Heart right ventricle (tissue), 16 donors: ENCODE measurements at regions not wholly inside any gene's neighbourhood (a gene's known extent, or its start where the extent isn't known, plus 50 kb on each side); places are given as distances from the start of the nearest gene placed in this dataset.

Experiments used
- ATAC-seq, 8 donors: fragments of 200-7000 bp; cut with Tn5 transposase; one replicate each; pipeline ENCODE4 v1.9.1; 2020; ENCODE audit warnings: mild to moderate bottlenecking in 8 of 8, moderate library complexity in 8 of 8, moderate number of reproducible peaks in 1 of 8
- DNase-seq, 2 donors: peaks; one replicate each; pipeline ENCODE4 v3.0.0-alpha.2; 2020
- H3K27ac ChIP-seq, 10 donors: fragments of 200-600 bp; sonication (generic) in 2 of 10; one replicate each; pipeline versions ENCODE4 v1.5.0 to v1.8.0; 2020 to 2022; ENCODE audit warnings: mild to moderate bottlenecking in 3 of 10
- H3K27me3 ChIP-seq, 7 donors: fragments of 200-600 bp; one replicate each; pipeline ENCODE4 v1.8.0; 2021 to 2022; ENCODE audit warnings: mild to moderate bottlenecking in 2 of 7
- H3K36me3 ChIP-seq, 9 donors: fragments of 200-600 bp; sonication (generic) in 1 of 9; one replicate each; pipeline versions ENCODE4 v1.5.0 to v1.8.0; 2020 to 2022; ENCODE audit warnings: mild to moderate bottlenecking in 2 of 9
- H3K4me1 ChIP-seq, 9 donors: fragments of 200-600 bp; sonication (generic) in 1 of 9; one replicate each; pipeline versions ENCODE4 v1.5.0 to v1.8.0; 2020 to 2022; ENCODE audit warnings: mild to moderate bottlenecking in 4 of 9
- H3K4me3 ChIP-seq, 10 donors: fragments of 200-600 bp; sonication (generic) in 2 of 10; one replicate each; pipeline versions ENCODE4 v1.5.0 to v1.8.0; 2020 to 2022; ENCODE audit warnings: mild to moderate bottlenecking in 7 of 10, moderate library complexity in 2 of 10
- H3K9me3 ChIP-seq, 11 donors: fragments of 200-600 bp in 10 of 11; sonication (generic) in 2 of 11; one replicate each; pipeline versions ENCODE4 v1.5.0 to v1.8.0; 2013 to 2022; ENCODE audit warnings: mild to moderate bottlenecking in 2 of 11, control low read depth in 1 of 11, moderate library complexity in 1 of 11
- CTCF ChIP-seq, 9 donors: fragments of 200-600 bp; sonication (generic) in 2 of 9; IDR thresholded peaks; one replicate each; pipeline versions ENCODE4 v1.5.0 to v1.8.0; 2021 to 2022; ENCODE audit warnings: antibody characterized with exemption in 9 of 9, mild to moderate bottlenecking in 5 of 9, moderate library complexity in 1 of 9
- WGBS, 2 donors: extraction: QIAGEN DNeasy Blood & Tissue Kit; methylation state at CpG; one replicate each; pipeline ENCODE4 v1.1.7; 2013; ENCODE audit warnings: inconsistent platforms in 1 of 2; 5-methylcytosine and 5-hydroxymethylcytosine counted together
- intact Hi-C, 10 donors: fragments of 100-400 bp; cut with DNase I; formaldehyde crosslinking; loops; one replicate each; pipeline versions ENCODE4 v1.11.1 to v1.14.2; 2022
- donor health status: Arrhythmogenic right ventricular cardiomyopathy.
- donor health status: ischemic (EF 13 %, LVEDD 7.1; RV severe dilation, severe dysfunction).
- donor health status: healthy with polysubstance abuse.
- donor health status: DM: no; HTN: yes; CAD: no.
- donor health status: DM: no; HTN: no; CAD: no.
- donor health status: ischemic (EF 25% LVEDD 6.9; RV normal size, moderate dysfunction).
- donor health status: ischemic (EF 25% LVEDD 5.7; RV mildly dilated, moderate dysfunction).
- donor health status: healthy.
- donor health status: DM: yes; HTN: yes; CAD: no.
- donor health status: Ischemic cardiomyopathy.
- donor health status: ischemic (EF 35%, LVEDD 5.7; RV mildly dilated, moderate dysfunction).
- donor health status: nonischemic (EF 11% LVEDD 7.7; RV severe dilation, severe dysfunction).
- donor health status: DM: yes; HTN: yes; CAD: no.
- donor health status: PGD.
- donor health status: ischemic (EF 29% LVEDD 5.4; RV normal size, mild dysfunction).
- donor health status: nonischemic (EF 23%, LVEDD 6.1; RV moderate dilation, normal function).

DNA sequence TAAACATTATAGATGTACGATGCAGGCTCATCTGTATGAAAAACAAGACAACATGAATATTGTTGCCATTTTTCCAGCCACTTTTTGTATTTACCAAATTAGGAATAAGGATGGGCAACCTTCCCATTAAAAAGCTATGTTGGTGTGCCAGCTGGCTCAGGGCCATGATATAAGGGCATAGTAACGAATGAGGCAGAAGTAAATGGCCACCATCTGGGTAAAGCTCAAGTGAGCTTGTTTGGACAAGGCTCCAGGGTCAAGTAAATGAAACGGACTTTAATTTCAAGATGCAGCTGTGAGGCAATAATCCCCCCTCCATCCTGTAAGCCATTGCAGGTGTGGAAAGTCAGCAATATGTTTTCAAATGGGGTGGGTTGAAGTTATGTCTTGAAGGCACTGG, 930.9 kb upstream of the CDH8 start:
- H3K27me3 ChIP-seq, result no peaks in the 10 kb centered on the region
- ATAC-seq, result no peak
- H3K4me1 ChIP-seq, result no peaks in the 10 kb centered on the region
- H3K9me3 ChIP-seq, result no peaks in the 10 kb centered on the region
- TF ChIP-seq CTCF (IDR thresholded peaks at IDR 0.05), result no peak
- no peak for DNase-seq
- intact Hi-C loops, result no loop called here
- 58% methylated on average over 3 of the region's 3 CpGs for WGBS, 2 donors
- H3K4me3 ChIP-seq, result no peak overlapping the region
- no peak overlapping the region for H3K27ac ChIP-seq
- no peaks in the 10 kb centered on the region for H3K36me3 ChIP-seq

DNA sequence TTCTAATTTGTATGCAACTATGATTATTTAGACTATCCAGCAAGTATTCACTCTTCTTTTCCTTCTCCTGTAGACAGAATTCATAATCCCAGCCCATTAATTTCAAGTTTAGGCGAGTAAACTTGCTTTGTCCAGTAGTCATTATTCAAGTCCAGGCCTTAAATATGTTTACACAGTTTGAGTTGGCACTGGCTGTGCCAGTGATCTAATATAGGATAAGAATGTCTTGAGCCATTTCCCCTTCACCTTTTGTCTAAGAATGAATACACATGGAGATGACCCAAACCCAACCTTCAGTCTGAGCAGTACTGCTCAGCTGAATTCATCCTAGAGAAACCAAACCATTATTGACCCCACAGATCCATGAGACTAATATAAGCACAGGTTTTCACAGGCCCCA, 930.4 kb upstream of the CDH8 start:
- H3K36me3 ChIP-seq, result no peaks in the 10 kb centered on the region
- no peak overlapping the region for H3K4me3 ChIP-seq
- no peaks in the 10 kb centered on the region for H3K4me1 ChIP-seq
- no peak for ATAC-seq
- no peak for DNase-seq
- TF ChIP-seq CTCF (IDR thresholded peaks at IDR 0.05), result no peak
- WGBS, 2 donors, result 80 to 94% methylated on average over 1 of the region's 1 CpG
- H3K27ac ChIP-seq, result no peak overlapping the region
- H3K9me3 ChIP-seq, result no peaks in the 10 kb centered on the region
- no peaks in the 10 kb centered on the region for H3K27me3 ChIP-seq
- intact Hi-C loops, result no loop called here

DNA sequence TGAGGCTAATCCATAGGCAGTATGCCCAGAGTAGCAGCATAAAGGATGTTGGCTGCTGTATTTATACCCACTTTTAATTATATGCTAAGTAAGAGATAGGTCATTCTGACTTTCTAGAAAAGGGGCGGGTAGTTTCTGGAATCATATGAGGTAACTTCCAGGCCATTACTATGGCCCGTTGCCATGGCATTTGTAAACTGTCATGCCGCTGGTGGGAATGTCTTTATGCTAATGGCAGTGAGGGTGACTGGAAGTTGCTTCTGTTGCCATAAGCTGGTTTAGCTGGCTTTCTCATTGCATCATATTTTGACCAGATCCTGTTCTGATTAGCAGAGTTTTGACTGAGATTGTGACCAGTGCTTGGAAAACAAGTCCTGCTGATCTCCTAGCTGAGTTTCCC, 929.6 kb upstream of the CDH8 start:
- Histone ChIP-seq H3K27me3 (no peaks in the 10 kb centered on the region), H3K9me3 (no peaks in the 10 kb centered on the region), H3K4me3 (no peak overlapping the region), H3K4me1 (no peaks in the 10 kb centered on the region), H3K36me3 (no peaks in the 10 kb centered on the region), H3K27ac (no peak overlapping the region)
- DNase-seq, result no peak
- TF ChIP-seq CTCF (IDR thresholded peaks at IDR 0.05), result no peak
- intact Hi-C loops, result no loop called here
- no peak for ATAC-seq
- 80 to 87% methylated on average over 3 of the region's 3 CpGs for WGBS, 2 donors

GRCh38 chr16:62963846-62964245, 927.6 kb upstream of the CDH8 start:
- WGBS, 2 donors, result 74 to 89% methylated on average over 2 of the region's 2 CpGs
- DNase-seq (no peak), ATAC-seq (no peak)
- no peaks in the 10 kb centered on the region for H3K27me3 ChIP-seq
- H3K36me3 ChIP-seq, result no peaks in the 10 kb centered on the region
- no peaks in the 10 kb centered on the region for H3K4me1 ChIP-seq
- H3K9me3 ChIP-seq, result no peaks in the 10 kb centered on the region
- intact Hi-C loops, result no loop called here
- H3K4me3 ChIP-seq, result no peak overlapping the region
- H3K27ac ChIP-seq, result no peak overlapping the region
- TF ChIP-seq CTCF (IDR thresholded peaks at IDR 0.05), result no peak

DNA sequence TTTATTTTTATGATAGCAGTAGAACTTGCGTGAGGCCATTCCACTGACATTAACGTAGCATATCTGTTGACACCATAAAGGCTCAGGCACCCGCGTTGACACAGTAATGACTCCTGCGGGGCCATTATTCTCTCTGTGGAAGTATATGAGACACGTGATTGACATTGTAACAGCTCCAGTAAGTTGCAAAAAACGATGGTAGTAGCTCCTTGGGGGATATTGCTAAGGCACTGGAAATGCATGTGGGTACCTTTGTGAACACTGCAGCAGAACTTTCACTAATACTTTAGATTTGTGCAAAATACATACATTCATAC, 918.8 kb upstream of the CDH8 start:
- intact Hi-C loops, result no loop called here
- Histone ChIP-seq H3K36me3 (no peaks in the 10 kb centered on the region), H3K27ac (no peak overlapping the region), H3K4me3 (no peak overlapping the region), H3K9me3 (peaks cover 0 to 5% (median 0%) of the 10 kb centered on the region in 11 donors), H3K27me3 (no peaks in the 10 kb centered on the region), H3K4me1 (no peaks in the 10 kb centered on the region)
- ATAC-seq, result no peak
- TF ChIP-seq CTCF (IDR thresholded peaks at IDR 0.05), result no peak
- no peak for DNase-seq
- WGBS, 2 donors, result 43 to 55% methylated on average over 7 of the region's 7 CpGs
